NCI-H1694 treated with DMSO at 0.1 percent for 48 hours (cell line): ENCODE measurements at regions not wholly inside any gene's neighbourhood (a gene's known extent, or its start where the extent isn't known, plus 50 kb on each side); places are given as distances from the start of the nearest gene placed in this dataset.

ENCODE experiments used
- DNase-seq: peaks from one replicate; lab custom pipeline; 2025; lab: John Stamatoyannopoulos, UW

DNA sequence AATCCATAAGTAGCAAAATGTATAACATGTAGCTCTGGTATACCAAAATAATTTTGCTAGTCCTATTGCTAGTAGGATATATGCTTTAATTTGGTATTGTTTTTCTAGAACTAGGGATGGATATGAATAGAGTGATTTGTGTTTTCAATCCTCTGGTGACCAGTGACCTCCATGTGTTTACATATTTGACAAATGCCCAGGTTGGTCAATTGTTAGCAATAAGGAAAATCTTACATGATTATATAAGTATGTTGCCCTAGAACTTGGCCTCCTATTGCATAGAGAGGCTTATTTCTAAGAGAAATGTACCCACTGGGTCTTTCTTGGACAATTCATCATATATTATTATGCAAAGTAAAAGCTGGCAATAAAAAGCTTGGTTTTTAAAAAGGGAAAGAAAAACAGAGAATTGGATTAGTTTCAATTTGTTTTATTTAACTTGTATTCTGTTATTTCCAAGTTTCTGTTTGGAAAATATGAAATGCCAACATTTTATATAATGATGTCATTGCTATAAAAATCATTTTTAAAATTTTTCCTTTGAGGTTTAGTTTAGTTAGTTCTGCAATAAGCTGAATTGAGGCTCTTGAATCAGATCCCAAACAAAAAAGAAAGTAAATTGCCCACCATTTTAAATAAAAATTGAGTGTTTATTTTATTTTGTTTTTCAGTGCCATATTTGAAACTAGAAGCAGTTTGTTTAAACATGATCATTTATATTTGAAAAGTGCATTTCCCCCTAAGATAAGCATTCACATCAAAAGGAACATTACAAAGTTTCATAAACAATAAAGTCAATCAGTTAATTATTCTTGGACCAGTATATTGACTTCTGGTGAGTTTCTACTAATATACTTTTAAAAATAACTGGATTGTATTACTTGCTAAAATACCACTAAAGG is 210.9 kb downstream of the ZC3H11B start:
- DNase-seq: no peak

DNA sequence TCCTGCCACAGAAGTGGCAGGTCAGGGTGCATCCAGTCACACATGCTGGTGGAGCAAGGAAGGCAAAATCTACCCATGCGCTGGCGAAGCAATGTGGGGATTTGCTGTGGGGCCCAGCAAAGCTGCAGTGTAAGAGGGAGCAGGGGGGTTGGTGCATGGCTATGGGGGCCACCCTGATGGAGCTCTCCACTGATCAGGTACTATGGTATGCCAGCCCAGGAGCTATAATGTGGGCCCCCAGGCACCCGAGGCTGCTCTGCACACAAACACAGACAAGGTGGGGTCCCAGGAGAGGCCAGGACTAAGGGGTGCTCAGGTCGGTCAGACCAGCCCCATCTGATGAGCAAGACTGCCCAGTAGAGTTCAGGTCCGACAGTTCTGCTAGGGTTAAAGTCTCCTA is 213.5 kb downstream of the ZC3H11B start:
- DNase-seq: no peak

DNA sequence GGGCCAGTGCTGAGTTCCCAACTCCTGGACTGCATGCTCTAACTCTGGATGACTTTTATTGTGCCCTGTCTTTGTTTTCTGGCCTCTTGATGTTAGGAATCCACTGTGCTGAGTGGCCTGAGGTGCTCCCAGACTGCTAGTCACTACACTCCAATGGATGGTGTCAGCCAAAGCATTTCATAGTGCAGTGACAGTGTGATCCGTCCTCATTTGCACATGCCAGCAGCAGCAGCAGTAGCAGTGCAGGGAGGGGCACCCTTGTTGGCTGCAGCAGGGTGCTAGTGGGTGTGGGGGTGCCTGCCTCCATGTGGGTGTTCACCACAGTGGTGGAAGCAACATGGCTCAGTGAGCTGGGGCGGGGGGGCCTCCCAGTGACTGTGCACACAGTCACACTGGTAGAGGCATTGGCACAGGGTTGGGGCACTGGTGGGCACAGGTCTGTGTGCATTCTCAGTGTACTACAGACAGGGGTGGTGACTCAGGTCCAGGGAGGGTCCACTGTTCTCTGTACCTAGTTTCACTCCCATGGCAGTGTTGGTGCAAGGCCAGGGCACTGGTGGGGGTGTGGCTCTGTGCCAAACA is 214.0 kb downstream of the ZC3H11B start:
- no peak for DNase-seq

DNA sequence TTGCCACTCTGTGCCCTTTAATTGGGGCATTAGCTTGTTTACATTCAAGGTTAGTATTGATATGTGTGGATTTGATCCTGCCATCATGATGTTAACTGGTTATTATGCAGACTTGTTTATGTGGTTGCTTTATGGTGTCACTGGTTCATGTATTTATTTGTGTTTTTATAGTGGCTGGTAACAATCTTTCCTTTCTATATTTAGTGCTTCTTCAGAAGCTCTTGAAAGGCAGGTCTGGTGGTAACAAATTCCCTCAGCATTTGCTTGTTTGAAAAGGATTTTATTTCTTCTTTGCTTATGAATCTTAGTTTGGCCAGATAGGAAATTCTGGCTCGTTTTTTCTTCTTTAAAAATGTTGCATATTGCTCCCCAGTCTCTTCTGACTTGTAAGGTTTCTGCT is 215.4 kb downstream of the ZC3H11B start:
- DNase-seq: no peak

- no peak for DNase-seq
These were observed 217.6 kb downstream of the LYPLAL1 start for GRCh38 chr1:219391297-219391696.

- DNase-seq: no peak
These were observed 213.5 kb downstream of the LYPLAL1 start for GRCh38 chr1:219387211-219387610.

- DNase-seq: peak; percentile 11
These were observed 212.2 kb downstream of the LYPLAL1 start for GRCh38 chr1:219385787-219386427.

- no peak for DNase-seq
These were observed 209.6 kb downstream of the LYPLAL1 start for GRCh38 chr1:219383281-219383680.

DNA sequence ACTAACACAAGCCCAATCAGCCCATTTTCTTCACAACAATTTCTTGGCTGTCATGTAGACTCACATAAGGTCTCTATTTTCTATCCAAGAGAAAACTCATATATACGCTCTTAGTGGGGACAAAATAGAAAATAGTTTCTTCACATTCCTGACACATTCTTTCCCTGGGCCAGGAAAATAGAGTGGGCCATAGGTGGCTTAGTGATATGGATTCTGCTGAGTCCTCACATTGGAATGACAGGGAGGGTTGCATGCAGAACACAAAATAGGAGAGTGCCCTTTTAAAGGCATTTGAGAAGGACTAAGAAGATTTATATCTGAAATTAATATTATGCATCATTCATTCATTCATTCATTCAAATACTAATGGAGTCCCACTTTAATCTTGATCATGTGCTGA is 207.7 kb downstream of the LYPLAL1 start:
- no peak for DNase-seq

- no peak for DNase-seq
These were observed 206.8 kb downstream of the LYPLAL1 start for GRCh38 chr1:219380463-219380862.

- DNase-seq: no peak
These were observed 206.0 kb downstream of the LYPLAL1 start for GRCh38 chr1:219379691-219380090.

GRCh38 chr1:219374636-219375035 is 201.0 kb downstream of the LYPLAL1 start:
- no peak for DNase-seq

GRCh38 chr1:219374046-219374566 is 200.4 kb downstream of the LYPLAL1 start:
- DNase-seq: no peak

- DNase-seq: no peak
These were observed 199.9 kb downstream of the LYPLAL1 start for GRCh38 chr1:219373616-219373935.

GRCh38 chr1:219372916-219373615 is 199.4 kb downstream of the LYPLAL1 start:
- DNase-seq: no peak

DNA sequence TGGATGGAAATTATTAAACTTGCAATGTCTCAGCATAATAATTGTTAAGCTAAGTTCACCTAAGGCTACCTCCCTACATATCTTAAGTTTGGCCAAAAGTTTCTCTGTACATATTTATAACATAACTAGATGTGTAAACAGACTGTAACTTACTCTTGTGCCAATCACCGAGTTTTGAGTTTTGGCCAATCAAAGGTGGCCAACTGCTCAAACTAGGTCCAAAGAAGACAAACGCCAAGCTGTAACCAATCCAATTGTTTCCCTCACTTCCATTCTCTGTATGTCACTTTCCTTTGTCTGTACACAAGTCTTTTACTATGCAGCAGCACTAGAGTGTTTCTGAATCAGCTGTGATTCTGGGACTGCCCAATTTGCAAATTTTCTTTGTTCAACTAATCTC is 197.8 kb downstream of the LYPLAL1 start:
- no peak for DNase-seq

DNA sequence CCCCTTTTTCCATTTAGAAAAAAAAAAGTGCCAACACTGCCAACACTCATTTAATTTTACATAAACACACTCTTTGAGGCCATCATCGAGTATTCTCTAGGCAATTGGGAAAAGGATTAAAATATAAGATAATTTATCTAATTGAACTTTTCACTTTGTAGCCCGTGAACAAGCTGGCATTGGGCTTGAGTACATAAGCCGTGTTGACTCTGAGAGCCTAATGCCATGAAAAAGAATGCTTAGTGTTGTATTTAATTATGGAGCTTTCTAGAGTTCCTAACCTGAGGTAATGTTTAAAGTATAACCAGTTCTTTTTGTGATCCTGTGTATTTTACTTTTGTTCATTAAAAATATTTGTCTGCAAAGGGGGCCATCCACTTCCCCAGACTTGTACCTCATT is 193.8 kb downstream of the LYPLAL1 start:
- no peak for DNase-seq

DNA sequence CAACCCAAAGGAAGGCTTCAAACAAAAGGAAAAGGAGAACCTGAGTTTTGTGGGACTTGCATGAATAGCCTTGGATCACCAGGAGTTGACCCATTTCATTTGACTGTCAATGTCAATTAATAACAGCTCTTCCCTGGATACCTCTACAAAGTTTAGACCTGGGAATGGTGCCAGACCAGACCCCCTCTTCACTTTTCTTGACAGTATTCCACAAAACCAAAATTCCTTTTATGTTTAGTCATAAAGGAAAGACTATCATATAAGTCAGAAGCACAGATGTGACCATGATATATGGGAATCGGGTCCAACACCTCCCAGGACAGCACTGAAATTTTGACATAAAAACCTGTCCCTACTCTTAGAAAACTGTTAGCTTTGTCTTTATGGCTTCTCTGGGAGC is 191.8 kb downstream of the LYPLAL1 start:
- DNase-seq: no peak

- DNase-seq: no peak
These were observed 189.0 kb downstream of the LYPLAL1 start for GRCh38 chr1:219362702-219363101.

DNA sequence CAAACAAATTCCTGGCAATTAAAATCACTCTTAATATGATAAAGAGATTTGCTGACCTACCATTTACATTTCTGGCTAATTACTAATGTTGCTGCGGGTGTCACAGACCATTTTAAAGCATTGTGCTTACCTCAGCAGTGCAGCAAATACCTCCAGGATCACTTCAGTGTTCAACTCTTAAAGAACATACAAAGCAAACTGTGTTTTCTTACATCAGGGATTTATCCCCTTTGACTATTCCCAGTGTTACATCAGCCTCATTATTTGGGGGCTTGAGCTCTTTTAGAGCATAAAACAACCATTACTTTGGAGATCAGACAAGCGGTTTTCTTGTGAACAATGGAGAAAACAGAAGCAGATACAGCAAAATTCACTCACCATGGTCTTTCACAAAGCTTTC is 185.4 kb downstream of the LYPLAL1 start:
- no peak for DNase-seq

DNA sequence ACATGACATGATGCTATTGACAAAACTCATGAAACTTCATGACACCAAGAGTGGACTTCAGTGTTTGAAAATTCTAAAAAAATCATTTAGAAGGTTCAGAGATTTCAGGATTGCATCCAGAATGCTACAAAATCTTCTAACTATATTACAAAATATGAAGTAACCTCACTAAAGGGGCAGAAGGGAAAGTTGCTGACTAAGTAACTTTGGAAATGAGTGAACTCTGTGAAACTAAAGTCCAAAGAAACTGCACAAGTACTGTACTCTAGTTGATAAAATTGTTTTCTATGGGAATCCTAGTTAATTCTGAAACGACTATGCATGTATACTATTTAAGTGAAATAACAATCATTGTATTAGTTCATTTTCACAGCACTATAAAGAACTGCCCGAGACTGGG is 184.4 kb downstream of the LYPLAL1 start:
- DNase-seq: no peak

DNA sequence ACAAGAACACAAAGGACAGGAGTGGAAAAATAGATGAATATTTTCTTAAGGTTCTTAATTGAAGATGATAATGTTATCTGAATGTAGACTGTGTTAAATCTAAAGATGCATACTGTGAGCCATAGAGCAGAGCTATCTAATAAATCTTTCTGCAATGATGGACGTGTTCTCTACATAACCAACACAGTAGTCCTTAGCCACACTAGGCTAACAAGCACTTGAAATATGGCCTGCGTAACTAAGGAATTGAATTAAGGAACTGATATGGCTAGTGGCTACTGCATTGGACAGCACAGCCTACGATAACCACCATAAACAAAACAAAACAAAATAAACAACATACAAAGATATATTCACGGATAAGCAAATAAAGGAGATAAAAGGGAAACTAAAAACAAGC is 181.3 kb downstream of the LYPLAL1 start:
- no peak for DNase-seq
